NCI-H1436 (cell line): ENCODE measurements at regions not wholly inside any gene's neighbourhood (a gene's known extent, or its start where the extent isn't known, plus 50 kb on each side); places are given as distances from the start of the nearest gene placed in this dataset.
A peak's percentile ranks its signal among the peaks of the same experiment; 100 is the strongest.
"Not testable (repeated sequence)": the region's sequence is repeated elsewhere in the genome, so short reads cannot be mapped to it uniquely, and the experiment has no call there.

Experiments
- DNase-seq: peaks from one replicate; lab custom pipeline; 2025; lab: John Stamatoyannopoulos, UW

DNA sequence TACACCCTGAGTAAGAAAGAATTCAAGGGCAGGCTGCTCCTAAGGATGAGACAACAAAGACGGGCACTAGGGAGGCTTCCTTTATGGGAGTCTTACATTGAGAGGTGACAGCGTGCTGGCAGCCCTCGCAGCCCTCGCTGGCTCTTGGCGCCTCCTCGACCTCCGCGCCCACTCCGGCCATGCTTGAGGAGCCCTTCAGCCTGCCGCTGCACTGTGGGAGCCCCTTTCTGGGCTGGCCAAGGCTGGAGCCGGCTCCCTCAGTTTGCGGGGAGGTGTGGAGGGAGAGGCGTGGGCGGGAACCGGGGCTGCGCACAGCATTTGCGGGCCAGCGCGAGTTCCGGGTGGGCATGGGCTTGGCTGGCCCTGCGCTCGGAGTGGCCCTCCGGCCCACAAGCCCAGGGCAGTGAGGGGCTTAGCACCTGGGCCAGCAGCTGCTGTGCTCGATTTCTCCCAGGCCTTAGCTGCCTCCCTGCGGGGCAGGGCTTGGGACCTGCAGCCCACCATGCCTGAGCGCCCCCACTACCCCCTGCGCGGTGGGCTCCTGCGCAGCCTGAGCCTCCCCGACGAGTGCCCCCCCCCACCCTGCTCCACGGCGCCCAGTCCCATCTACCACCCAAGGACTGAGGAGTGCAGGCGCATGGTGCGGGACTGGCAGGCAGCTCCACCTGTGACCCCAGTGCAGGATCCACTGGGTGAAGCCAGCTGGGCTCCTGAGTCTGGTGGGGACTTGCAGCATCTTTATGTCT is 75.3 kb downstream of the BARX1 start:
- DNase-seq = not testable (repeated sequence)

GRCh38 chr9:93875330-93875729 is 79.8 kb downstream of the BARX1 start:
- no peak for DNase-seq

DNA sequence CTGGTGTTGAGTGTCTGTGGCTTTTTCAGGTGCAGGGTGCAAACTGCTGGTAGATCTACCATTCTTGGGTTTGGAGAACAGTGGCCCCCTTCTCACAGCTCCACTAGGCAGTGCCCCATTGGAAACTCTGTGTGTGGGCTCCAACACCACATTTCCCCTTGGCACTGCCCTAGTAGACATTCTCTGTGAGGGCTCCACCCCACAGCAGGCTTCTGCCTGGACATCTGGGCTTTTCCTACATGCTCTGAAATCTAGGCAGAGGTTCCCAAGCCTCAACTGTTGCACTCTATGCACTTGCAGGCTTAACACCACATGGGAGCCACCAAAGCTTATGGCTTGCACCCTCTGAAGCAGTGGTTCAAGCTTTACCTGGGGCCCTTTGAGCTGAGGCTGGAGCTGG is 80.9 kb downstream of the BARX1 start:
- no peak for DNase-seq

DNA sequence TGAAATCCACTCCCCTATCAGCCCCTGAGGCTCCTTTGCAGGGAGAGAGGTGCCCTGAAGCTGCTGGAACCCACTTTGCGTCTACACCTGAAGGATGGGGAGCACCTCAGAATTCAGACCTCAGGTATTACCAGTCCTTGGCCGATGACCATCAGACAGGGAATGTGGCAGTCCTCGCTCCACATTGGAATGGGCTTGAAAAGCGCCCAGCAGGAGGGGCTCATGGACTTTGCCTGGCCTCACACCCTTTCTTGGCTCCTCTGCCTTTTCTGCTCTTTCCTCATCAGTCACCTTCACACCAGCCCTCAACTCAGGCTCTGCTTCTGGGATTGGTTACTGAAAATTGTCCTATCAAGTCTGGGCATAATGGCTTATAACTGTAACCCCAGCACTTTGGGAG is 83.9 kb downstream of the BARX1 start:
- DNase-seq = no peak

GRCh38 chr9:93869863-93870262 is 85.3 kb downstream of the BARX1 start:
- no peak for DNase-seq

- DNase-seq = no peak
Measured at GRCh38 chr9:93869088-93869487, 86.1 kb downstream of the BARX1 start.

- no peak for DNase-seq
Measured at GRCh38 chr9:93865716-93866115, 89.4 kb downstream of the BARX1 start.

DNA sequence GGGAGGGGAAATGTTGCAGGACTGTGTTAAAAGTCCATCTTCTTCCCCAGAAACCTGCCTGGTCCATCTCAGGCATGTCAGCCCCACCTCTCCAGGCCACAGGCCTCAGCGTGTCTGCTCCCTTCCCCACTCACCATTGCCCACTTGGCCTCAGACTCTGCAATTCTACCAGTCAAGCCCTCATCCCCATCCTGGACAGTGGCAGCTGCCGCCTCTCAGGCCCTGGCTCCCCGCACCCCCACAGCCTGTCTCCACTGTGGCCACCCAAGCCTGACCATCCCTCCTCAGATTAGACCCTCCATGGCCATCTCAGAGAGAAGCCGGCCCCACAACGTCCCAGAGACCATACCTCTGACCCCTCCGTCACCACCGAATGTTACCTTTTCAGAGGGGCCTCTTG is 89.9 kb downstream of the BARX1 start:
- no peak for DNase-seq

GRCh38 chr9:93864840-93865239 is 90.3 kb downstream of the BARX1 start:
- no peak for DNase-seq

DNA sequence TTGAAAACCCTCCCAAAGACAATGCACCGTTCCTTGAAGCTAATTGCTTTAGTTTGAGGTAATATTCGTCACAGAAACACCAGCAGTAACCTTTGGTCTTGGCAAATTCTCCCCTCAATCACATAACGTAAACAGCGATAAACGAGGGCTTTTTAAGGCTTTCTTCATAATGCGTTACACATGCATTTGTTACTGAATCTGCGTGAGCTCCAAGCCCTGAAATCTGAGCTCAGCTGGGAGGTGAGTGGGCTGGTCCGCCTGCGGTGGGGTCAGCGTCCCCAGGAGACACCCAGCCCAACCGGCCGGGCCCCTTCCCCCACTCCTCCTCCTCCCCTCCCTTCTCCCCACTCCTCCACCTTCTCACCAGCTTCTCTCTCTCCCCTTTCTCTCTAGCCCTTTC is 91.1 kb downstream of the BARX1 start:
- DNase-seq = peak; percentile 41

DNA sequence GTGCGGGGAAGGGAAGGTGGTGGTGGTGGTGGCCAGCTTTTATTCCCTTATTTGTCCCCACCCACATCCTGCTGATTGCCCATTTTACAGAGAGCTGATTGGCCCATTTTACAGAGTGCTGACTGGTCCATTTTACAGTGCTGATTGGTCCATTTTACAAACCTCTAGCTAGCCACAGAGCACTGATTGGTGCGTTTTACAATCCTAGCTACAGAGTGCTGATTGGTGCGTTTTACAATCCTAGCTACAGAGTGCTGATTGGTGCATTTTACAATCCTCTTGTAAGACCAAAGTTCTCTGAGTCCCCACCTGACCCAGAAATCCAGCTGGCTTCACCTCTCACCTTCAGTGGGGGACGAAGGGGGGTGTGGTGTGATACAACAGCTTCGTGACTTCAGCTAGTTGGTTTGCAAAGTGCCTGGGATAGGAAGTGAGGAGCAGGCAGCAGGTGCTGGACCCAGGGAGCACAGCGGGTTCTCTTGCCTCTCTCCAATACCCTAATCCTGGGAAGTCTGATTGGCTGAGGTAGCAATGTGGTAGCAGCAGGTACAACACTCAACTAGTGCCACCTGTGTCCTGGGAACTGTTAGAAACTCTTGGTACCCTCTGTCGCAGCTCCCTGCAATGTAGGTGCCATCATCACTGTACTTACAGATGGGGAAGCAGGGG is 92.1 kb downstream of the BARX1 start:
- no peak for DNase-seq

- no peak for DNase-seq
Measured at GRCh38 chr9:93861736-93862358, 93.3 kb downstream of the BARX1 start.

GRCh38 chr9:93860694-93861658 is 94.2 kb downstream of the BARX1 start:
- DNase-seq = no peak

GRCh38 chr9:93859431-93860215 is 95.5 kb downstream of the BARX1 start:
- peak; percentile 2 for DNase-seq

DNA sequence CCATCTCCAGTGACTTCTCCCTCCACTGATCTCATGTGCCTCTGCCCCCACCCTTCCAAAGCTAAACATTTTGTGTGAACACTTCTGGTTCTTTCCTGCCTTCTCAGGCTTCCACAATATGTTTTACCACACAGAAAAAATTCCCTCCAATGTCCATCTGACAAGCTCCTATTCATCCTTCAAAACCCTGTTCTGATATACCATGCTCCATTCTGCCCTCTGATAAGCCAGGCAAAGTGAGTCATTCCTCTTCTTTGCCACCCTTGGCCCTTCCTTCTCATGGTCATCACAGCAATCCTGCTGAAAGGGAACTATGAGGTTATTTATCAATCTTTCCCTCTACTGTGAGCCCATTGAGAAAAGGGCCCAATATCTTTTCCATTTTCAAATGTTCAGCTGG is 97.6 kb downstream of the BARX1 start:
- no peak for DNase-seq

- no peak for DNase-seq
Measured at GRCh38 chr9:93852728-93853127, 102.4 kb downstream of the BARX1 start.

DNA sequence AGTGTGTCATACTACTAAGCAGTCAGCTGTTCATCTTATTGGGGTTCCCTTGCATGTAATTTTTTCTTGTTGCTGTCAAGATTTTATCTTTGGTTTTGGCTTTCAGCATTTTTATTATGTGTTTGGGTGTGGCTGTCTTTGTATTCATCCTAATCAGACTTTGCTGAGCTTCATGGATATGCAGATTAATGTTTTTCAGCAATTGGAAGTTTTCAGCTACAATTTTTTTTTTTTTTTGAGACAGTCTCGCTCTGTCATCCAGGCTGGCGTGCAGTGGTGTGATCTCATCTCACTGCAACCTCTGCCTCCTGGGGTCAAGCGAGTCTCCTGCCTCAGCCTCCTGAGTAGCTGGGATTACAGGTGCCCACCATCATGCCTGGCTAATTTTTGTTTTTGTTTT is 108.8 kb downstream of the BARX1 start:
- DNase-seq = no peak

- no peak for DNase-seq
Measured at GRCh38 chr9:93843396-93843795, 111.8 kb downstream of the BARX1 start.

GRCh38 chr9:93830606-93831005 is 124.5 kb downstream of the BARX1 start:
- DNase-seq = no peak

GRCh38 chr9:93830012-93830596 is 125.1 kb downstream of the BARX1 start:
- no peak for DNase-seq
